ENCODE measurements at regions not wholly inside any gene's neighbourhood (a gene's known extent, or its start where the extent isn't known, plus 50 kb on each side); places are given as distances from the start of the nearest gene placed in this dataset.

DNA sequence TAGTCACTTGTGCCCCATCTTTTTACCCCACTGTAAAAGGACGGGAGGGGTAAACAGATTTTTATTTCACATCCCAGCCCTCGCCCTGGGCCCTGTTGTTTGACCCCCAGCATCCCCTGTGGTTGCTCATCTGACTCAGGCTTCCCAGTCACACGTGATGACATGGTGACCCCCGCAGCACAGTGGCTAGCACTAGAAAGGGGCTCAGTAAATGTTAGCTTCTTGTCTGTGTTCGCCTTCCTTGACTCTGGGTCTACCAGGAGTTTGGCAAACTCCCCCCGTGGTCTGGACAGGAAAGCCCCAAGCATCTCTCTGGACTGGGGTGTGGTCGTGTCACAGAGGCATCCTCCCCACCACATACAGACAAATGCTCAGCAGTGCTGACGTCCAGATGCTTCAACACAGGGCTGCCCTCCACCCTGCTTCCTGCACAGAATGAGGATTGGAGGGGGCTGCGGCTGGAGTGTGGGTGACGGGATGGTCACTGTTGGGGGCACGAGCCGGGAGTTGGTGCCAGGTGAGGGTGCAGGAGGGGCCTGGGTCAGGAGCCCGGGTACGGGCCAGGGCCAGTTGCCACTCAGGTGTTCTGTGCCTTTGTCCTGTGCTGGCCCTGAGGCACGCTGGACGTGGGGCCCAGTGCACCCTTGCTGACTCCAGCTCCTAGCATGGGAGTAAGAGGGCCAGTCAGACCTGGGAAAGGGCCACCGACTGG lies 69.1 kb downstream of the METRNL start:
- ATAC-seq (ENCODE audit: low read depth) (no peak), DNase-seq (no peak)
- H3K27me3 Mint-ChIP-seq = peaks cover 10% of the 10 kb centered on the region
- H3K27ac Mint-ChIP-seq = no peak overlapping the region
- no peaks in the 10 kb centered on the region for H3K9me3 Mint-ChIP-seq
- H3K4me1 Mint-ChIP-seq = peaks cover 4% of the 10 kb centered on the region
- POLR2A ChIA-PET = no interaction called here
- TF ChIP-seq, protein P1, sequence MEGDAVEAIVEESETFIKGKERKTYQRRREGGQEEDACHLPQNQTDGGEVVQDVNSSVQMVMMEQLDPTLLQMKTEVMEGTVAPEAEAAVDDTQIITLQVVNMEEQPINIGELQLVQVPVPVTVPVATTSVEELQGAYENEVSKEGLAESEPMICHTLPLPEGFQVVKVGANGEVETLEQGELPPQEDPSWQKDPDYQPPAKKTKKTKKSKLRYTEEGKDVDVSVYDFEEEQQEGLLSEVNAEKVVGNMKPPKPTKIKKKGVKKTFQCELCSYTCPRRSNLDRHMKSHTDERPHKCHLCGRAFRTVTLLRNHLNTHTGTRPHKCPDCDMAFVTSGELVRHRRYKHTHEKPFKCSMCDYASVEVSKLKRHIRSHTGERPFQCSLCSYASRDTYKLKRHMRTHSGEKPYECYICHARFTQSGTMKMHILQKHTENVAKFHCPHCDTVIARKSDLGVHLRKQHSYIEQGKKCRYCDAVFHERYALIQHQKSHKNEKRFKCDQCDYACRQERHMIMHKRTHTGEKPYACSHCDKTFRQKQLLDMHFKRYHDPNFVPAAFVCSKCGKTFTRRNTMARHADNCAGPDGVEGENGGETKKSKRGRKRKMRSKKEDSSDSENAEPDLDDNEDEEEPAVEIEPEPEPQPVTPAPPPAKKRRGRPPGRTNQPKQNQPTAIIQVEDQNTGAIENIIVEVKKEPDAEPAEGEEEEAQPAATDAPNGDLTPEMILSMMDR (IDR thresholded peaks at IDR 0.05) = no peak
- CTCF ChIA-PET = no interaction called here
- intact Hi-C loops (cut with micrococcal nuclease) = no loop called here
- H3K4me3 Mint-ChIP-seq = no peak overlapping the region
- H3K36me3 Mint-ChIP-seq (ENCODE audit: low read depth) = no peaks in the 10 kb centered on the region

DNA sequence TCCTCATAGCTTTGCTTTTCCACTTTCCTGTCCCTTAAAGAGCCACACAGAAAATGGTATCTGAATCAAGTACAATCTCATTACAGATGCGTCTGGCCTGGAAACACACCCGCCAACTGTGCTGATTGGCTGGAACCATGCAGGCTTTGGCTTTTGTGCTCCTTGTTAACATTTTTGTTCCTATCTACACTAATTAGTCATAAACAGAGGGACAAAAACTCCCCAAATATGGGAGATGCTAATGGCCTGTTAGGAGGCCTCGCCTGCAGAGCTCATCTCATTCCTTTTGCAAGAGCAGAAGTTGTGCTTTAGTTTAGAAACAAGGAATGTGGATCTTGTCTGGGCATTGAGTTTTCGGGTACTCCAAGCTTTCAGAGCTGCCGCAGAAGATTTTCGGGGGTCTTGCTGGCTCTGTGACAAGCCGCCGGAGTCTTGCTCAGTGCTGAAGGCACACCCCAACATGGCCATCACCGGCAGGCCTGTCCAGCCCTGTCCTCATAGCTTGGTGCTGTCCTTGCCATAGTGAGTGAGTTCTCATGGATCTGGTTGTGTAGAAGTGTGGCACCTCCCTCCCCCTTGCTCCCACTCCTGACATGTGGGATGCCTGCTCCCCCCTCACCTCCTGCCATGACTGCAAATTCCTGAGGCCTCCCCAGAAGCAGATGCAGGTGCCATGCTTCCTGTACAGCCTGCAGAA lies 69.8 kb downstream of the METRNL start:
- H3K4me1 Mint-ChIP-seq = peaks cover 7% of the 10 kb centered on the region
- DNase-seq (no peak), ATAC-seq (ENCODE audit: low read depth) (no peak)
- intact Hi-C loops (cut with micrococcal nuclease) = no loop called here
- no peak overlapping the region for H3K4me3 Mint-ChIP-seq
- TF ChIP-seq, protein P1 (IDR thresholded peaks at IDR 0.05) = no peak
- H3K27ac Mint-ChIP-seq = no peak overlapping the region
- ChIA-PET CTCF (no interaction called here), POLR2A (no interaction called here)
- H3K9me3 Mint-ChIP-seq = no peaks in the 10 kb centered on the region
- no peaks in the 10 kb centered on the region for H3K36me3 Mint-ChIP-seq (ENCODE audit: low read depth)
- H3K27me3 Mint-ChIP-seq = peaks cover 13% of the 10 kb centered on the region

DNA sequence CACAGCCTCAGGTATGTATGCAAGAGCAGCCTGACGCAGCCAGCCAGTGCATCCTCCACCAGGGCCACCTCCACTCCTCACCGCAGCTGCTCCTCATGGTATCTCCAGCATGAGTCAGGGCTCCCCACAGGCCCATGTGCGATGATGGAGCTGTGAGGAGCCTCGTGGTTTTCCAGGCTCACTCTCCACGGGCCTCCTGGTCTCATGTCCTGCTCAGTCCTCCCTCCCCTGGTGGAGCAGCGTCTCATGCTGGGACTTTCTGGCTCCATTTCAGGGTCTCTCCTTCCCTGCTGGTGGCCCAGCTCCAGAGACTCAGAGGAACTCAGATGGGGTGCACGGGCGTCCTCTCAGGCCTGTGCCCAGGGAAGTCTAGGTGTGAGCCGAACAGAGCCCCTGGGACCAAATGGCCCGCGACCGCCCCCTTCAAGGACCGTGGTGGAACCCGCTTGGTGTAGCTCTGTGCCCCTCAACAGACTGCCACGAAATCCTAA lies 70.4 kb downstream of the METRNL start:
- intact Hi-C loops (cut with micrococcal nuclease) = no loop called here
- Mint-ChIP-seq H3K27me3 (peaks cover 12% of the 10 kb centered on the region), H3K27ac (no peak overlapping the region), H3K4me3 (no peak overlapping the region), H3K9me3 (no peaks in the 10 kb centered on the region), H3K4me1 (peaks cover 7% of the 10 kb centered on the region), H3K36me3 (ENCODE audit: low read depth) (no peaks in the 10 kb centered on the region)
- TF ChIP-seq, protein P1 (IDR thresholded peaks at IDR 0.05) = no peak
- no peak for ATAC-seq (ENCODE audit: low read depth)
- DNase-seq = no peak
- POLR2A ChIA-PET = no interaction called here
- CTCF ChIA-PET = no interaction called here

DNA sequence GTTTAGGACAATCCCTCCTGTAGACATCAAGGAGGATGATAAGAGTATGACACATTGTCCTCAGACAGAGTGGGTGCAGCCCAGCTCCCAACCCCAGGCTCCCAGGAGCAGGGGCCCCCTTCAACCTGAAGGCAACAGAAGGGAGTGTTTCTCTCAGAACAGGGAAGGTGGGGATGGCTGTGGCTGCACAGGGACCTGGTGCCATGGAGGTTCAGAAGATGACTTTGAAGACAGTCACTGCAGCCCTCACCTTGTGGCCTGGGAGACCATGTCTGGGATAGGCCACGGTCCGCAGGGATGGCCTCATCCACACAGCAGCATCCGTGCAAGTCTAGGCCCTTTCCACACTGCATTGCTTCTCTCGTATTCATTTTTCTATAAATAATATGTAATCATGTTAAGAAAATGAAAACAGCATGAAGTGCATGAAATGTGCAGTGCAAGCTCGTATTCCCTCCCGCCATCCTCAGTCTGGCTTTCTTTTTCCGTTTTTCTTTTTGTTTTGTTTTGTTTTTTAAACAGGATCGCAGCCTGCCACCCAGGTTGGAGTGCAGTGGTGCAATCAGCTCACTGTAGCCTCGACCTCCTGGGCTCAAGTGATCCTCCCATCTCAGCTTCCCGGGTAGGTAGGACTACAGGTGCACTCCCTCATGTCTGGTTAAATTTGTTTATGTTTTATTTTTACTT lies 71.1 kb downstream of the METRNL start:
- DNase-seq (no peak), ATAC-seq (ENCODE audit: low read depth) (no peak)
- H3K36me3 Mint-ChIP-seq (ENCODE audit: low read depth) = no peaks in the 10 kb centered on the region
- H3K4me1 Mint-ChIP-seq = peaks cover 7% of the 10 kb centered on the region
- H3K27me3 Mint-ChIP-seq = peaks cover 11% of the 10 kb centered on the region
- H3K4me3 Mint-ChIP-seq = no peak overlapping the region
- ChIA-PET CTCF (no interaction called here), POLR2A (no interaction called here)
- H3K9me3 Mint-ChIP-seq = no peaks in the 10 kb centered on the region
- TF ChIP-seq, protein P1 (IDR thresholded peaks at IDR 0.05) = no peak
- intact Hi-C loops (cut with micrococcal nuclease) = no loop called here
- H3K27ac Mint-ChIP-seq = no peak overlapping the region

DNA sequence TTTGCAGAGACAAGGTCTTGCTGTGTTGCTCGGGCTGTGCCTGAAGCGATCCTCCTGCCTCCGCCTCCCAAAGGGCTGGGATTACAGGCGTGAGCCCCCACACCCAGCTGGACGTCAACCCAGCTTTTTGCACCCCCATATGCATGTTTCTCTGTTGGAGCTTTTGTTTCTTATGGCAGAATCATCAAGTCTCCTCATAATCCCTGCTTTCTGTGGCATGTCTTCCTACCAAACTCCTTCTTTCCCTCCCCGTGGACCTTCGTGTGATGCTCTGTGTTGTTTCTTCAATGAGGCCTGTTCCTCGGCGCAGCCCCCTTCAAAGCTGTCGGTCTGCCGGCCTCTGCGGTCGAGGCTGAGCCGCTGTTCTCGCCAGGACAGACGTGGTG lies 71.6 kb downstream of the METRNL start:
- POLR2A ChIA-PET = no interaction called here
- Mint-ChIP-seq H3K4me3 (no peak overlapping the region), H3K27ac (no peak overlapping the region), H3K27me3 (peaks cover 12% of the 10 kb centered on the region), H3K36me3 (ENCODE audit: low read depth) (no peaks in the 10 kb centered on the region), H3K9me3 (no peaks in the 10 kb centered on the region), H3K4me1 (peaks cover 7% of the 10 kb centered on the region)
- CTCF ChIA-PET = no interaction called here
- TF ChIP-seq, protein P1 (IDR thresholded peaks at IDR 0.05) = no peak
- DNase-seq (no peak), ATAC-seq (ENCODE audit: low read depth) (no peak)
- intact Hi-C loops (cut with micrococcal nuclease) = no loop called here
